Adrenal gland (tissue), 5 donors: ENCODE measurements at regions not wholly inside any gene's neighbourhood (a gene's known extent, or its start where the extent isn't known, plus 50 kb on each side); places are given as distances from the start of the nearest gene placed in this dataset.

Experiments used
- POLR2A ChIP-seq, 2 donors: fragments of 450-650 bp; IDR thresholded peaks; one replicate each; pipeline ENCODE4 v1.6.1; 2017; ENCODE audit warnings: antibody characterized with exemption in 2 of 2, mild to moderate bottlenecking in 2 of 2, moderate library complexity in 1 of 2
- TF ChIP-seq, protein P1 (sequence below), 6 experiments: fragments of 450-650 bp in 4 of 6; fragments of 200-600 bp in 2 of 6; sonication (generic) in 1 of 6; IDR thresholded peaks; 1 replicate in 5 of 6; 2 replicates in 1 of 6; pipeline versions ENCODE4 v1.5.1 to v1.8.0; 2016 to 2021; ENCODE audit warnings: antibody characterized with exemption in 6 of 6, mild to moderate bottlenecking in 2 of 6, moderate library complexity in 1 of 6
- donor health status: DM: no; HTN: no; CAD: no.

DNA sequence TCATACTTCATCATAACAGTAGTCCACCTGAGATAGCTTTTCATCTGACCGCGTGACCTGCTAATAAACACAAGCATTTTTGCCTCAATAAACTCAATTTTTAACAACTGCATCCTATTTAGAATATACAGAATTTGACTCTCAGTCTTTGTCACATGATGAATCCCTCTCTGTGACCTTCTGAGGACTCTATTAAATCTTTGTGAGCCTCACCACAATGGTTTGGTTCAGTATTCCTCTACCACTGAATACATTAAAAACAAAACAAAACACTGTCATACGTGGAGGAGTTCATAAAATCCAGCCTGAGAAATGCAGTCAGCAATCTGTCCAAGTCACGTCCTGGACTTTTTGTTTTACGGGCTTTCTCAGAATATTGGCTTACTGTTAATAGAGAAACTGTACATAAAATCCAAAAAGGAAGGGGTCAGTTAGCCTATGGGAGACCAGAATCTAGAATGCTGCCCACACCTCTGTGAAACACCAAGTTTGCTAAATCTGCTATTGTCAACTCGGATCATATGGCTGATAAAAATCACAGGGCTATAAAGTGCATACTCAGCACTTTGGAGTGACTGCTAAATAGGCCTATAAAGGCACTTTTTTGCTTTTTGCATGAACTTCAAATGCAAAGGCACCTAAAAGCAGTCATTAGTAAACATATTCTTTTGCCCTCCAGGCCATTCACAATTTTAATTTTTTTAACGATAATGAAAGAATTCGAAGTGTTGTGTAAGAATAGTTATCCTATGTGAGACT, 190.3 kb upstream of the HDDC2 start:
- TF ChIP-seq, protein P1, sequence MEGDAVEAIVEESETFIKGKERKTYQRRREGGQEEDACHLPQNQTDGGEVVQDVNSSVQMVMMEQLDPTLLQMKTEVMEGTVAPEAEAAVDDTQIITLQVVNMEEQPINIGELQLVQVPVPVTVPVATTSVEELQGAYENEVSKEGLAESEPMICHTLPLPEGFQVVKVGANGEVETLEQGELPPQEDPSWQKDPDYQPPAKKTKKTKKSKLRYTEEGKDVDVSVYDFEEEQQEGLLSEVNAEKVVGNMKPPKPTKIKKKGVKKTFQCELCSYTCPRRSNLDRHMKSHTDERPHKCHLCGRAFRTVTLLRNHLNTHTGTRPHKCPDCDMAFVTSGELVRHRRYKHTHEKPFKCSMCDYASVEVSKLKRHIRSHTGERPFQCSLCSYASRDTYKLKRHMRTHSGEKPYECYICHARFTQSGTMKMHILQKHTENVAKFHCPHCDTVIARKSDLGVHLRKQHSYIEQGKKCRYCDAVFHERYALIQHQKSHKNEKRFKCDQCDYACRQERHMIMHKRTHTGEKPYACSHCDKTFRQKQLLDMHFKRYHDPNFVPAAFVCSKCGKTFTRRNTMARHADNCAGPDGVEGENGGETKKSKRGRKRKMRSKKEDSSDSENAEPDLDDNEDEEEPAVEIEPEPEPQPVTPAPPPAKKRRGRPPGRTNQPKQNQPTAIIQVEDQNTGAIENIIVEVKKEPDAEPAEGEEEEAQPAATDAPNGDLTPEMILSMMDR (IDR thresholded peaks at IDR 0.05) = no peak
- TF ChIP-seq POLR2A (IDR thresholded peaks at IDR 0.05) = no peak
